CD4-positive, alpha-beta T cell (primary cell): ENCODE measurements at regions not wholly inside any gene's neighbourhood (a gene's known extent, or its start where the extent isn't known, plus 50 kb on each side); places are given as distances from the start of the nearest gene placed in this dataset.

Experiments
- ATAC-seq: fragments of 200-7000 bp; cut with Tn5 transposase; one replicate; pipeline ENCODE4 v1.10.0; 2022; ENCODE audit warnings: mild to moderate bottlenecking; ENCODE audit not compliant: poor library complexity
- CTCF ChIA-PET: fragments of 350-600 bp; sonication (Branson Sonifier 250); formaldehyde crosslinking; loops from one replicate; lab custom pipeline; 2021; ENCODE audit warnings: antibody characterized with exemption, inconsistent platforms; lab: Charles Lee
- POLR2A ChIA-PET: fragments of 350-600 bp; sonication (Branson Sonifier 250); formaldehyde crosslinking; loops from one replicate; lab custom pipeline; 2021; ENCODE audit warnings: antibody characterized with exemption, inconsistent platforms; lab: Charles Lee
- DNase-seq, 14 experiments: peaks; one replicate each; pipeline ENCODE4 v3.0.0-alpha.2; 2013 to 2020; ENCODE audit warnings: mixed read lengths in 2 of 14
- H3K27ac ChIP-seq, 2 donors: one replicate each; pipeline versions ENCODE4 v1.5.1 to v1.7.0; 2013; ENCODE audit warnings: low read length in 2 of 2, low read depth in 1 of 2, mild to moderate bottlenecking in 1 of 2
- H3K27me3 ChIP-seq, 2 experiments: 1 replicate in 1 of 2; 2 replicates in 1 of 2; pipeline versions ENCODE4 v1.6.1 to v1.7.0; 2013; ENCODE audit warnings: low read length in 2 of 2, control low read depth in 1 of 2, mild to moderate bottlenecking in 1 of 2, moderate library complexity in 1 of 2; ENCODE audit not compliant: insufficient read depth in 2 of 2, control insufficient read depth in 1 of 2
- H3K36me3 ChIP-seq: one replicate; pipeline ENCODE4 v1.6.1; 2013; ENCODE audit warnings: low read length, control low read depth; ENCODE audit not compliant: insufficient read depth
- H3K4me1 ChIP-seq: one replicate; pipeline ENCODE4 v1.6.1; 2013; ENCODE audit warnings: low read length, control low read depth; ENCODE audit not compliant: insufficient read depth
- H3K4me3 ChIP-seq: one replicate; pipeline ENCODE4 v1.5.1; 2013; ENCODE audit warnings: mild to moderate bottlenecking, low read length, moderate library complexity
- H3K9me3 ChIP-seq, 2 experiments: 1 replicate in 1 of 2; 2 replicates in 1 of 2; pipeline versions ENCODE4 v1.6.1 to v1.7.0; 2013; ENCODE audit warnings: low read length in 2 of 2, mild to moderate bottlenecking in 2 of 2, control low read depth in 1 of 2, moderate library complexity in 1 of 2; ENCODE audit not compliant: control insufficient read depth in 1 of 2, insufficient read depth in 1 of 2
- H3K27ac Mint-ChIP-seq: one replicate; pipeline ENCODE4 v1.8.0; 2020; ENCODE audit warnings: mixed read lengths
- H3K27me3 Mint-ChIP-seq: one replicate; pipeline ENCODE4 v1.8.0; 2021; ENCODE audit warnings: mixed read lengths
- H3K36me3 Mint-ChIP-seq: one replicate; pipeline ENCODE4 v1.8.0; 2021; ENCODE audit warnings: low read depth, mixed read lengths
- H3K4me1 Mint-ChIP-seq: one replicate; pipeline ENCODE4 v1.8.0; 2021; ENCODE audit warnings: low read depth, mixed read lengths
- H3K4me3 Mint-ChIP-seq: one replicate; pipeline ENCODE4 v1.8.0; 2020; ENCODE audit warnings: mild to moderate bottlenecking, mixed read lengths
- H3K9me3 Mint-ChIP-seq: one replicate; pipeline ENCODE4 v1.8.0; 2020; ENCODE audit warnings: mixed read lengths
- intact Hi-C, 2 experiments: fragments of 100-400 bp; cut with DNase I in 1 of 2; cut with micrococcal nuclease in 1 of 2; formaldehyde crosslinking; loops; one replicate each; pipeline versions ENCODE4 v1.15.1 to v1.9.0; 2023 to 2025; cut with DNase I, micrococcal nuclease
- TF ChIP-seq, protein P1 (sequence below): fragments of 200-600 bp; IDR thresholded peaks from one replicate; pipeline ENCODE4 v1.8.0; 2022; ENCODE audit warnings: antibody characterized with exemption, mild to moderate bottlenecking

DNA sequence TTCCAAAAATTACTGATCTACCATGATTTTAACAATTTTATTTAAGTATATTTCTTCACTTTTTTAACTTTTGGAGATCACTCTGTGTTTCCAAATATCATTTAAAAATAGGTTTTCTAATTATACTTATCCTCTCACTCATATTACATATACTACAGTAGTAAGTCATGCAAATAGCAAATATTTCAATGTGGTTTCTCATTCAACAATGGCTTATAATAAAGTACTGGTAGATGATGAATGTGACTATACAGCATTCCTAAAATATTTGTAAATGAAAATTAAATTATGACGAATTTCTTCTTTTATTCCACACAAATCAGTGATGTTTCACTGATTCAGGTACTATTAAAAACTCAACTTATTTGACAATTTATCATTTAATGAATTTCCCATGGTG lies 176.3 kb upstream of the MEF2C start:
- no peak for ATAC-seq
- Mint-ChIP-seq H3K4me3 (no peak overlapping the region), H3K36me3 (no peaks in the 10 kb centered on the region), H3K27ac (no peak overlapping the region), H3K9me3 (no peaks in the 10 kb centered on the region), H3K27me3 (no peaks in the 10 kb centered on the region), H3K4me1 (no peaks in the 10 kb centered on the region)
- Histone ChIP-seq H3K27me3 (no peaks in the 10 kb centered on the region), H3K4me1 (no peaks in the 10 kb centered on the region), H3K9me3 (no peaks in the 10 kb centered on the region), H3K36me3 (no peaks in the 10 kb centered on the region), H3K4me3 (no peak overlapping the region), H3K27ac (no peak overlapping the region)
- ChIA-PET CTCF (no interaction called here), POLR2A (no interaction called here)
- intact Hi-C loops, result no loop called here
- DNase-seq, result no peak
- TF ChIP-seq, protein P1, sequence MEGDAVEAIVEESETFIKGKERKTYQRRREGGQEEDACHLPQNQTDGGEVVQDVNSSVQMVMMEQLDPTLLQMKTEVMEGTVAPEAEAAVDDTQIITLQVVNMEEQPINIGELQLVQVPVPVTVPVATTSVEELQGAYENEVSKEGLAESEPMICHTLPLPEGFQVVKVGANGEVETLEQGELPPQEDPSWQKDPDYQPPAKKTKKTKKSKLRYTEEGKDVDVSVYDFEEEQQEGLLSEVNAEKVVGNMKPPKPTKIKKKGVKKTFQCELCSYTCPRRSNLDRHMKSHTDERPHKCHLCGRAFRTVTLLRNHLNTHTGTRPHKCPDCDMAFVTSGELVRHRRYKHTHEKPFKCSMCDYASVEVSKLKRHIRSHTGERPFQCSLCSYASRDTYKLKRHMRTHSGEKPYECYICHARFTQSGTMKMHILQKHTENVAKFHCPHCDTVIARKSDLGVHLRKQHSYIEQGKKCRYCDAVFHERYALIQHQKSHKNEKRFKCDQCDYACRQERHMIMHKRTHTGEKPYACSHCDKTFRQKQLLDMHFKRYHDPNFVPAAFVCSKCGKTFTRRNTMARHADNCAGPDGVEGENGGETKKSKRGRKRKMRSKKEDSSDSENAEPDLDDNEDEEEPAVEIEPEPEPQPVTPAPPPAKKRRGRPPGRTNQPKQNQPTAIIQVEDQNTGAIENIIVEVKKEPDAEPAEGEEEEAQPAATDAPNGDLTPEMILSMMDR, result no peak

DNA sequence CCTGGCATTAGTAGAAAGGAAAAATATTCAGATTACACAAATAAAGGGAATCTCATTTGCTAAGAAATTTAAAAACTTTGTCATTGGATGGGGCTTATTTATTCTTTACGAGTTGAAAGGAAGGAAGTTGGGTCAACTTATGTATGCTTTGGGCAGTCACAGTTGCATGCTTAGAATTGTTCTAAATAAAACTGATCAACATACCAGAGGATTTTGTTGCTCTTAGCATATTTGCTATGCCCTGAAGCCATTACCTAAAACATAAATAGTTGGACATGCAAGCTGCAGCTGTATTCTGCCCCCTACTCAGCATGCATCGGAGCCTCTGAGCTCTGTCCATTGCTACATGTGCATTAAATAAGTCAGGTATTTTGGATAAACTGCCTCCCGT lies 172.7 kb upstream of the MEF2C start:
- TF ChIP-seq, protein P1, result no peak
- intact Hi-C loops, result no loop called here
- no peaks in the 10 kb centered on the region for H3K36me3 Mint-ChIP-seq
- H3K4me1 Mint-ChIP-seq, result no peaks in the 10 kb centered on the region
- no peaks in the 10 kb centered on the region for H3K27me3 Mint-ChIP-seq
- Histone ChIP-seq H3K27me3 (no peaks in the 10 kb centered on the region), H3K4me1 (no peaks in the 10 kb centered on the region), H3K36me3 (no peaks in the 10 kb centered on the region), H3K9me3 (no peaks in the 10 kb centered on the region), H3K4me3 (no peak overlapping the region), H3K27ac (no peak overlapping the region)
- ChIA-PET POLR2A (no interaction called here), CTCF (no interaction called here)
- peaks cover 6% of the 10 kb centered on the region for H3K9me3 Mint-ChIP-seq
- H3K27ac Mint-ChIP-seq, result no peak overlapping the region
- no peak overlapping the region for H3K4me3 Mint-ChIP-seq
- no peak for DNase-seq
- no peak for ATAC-seq

DNA sequence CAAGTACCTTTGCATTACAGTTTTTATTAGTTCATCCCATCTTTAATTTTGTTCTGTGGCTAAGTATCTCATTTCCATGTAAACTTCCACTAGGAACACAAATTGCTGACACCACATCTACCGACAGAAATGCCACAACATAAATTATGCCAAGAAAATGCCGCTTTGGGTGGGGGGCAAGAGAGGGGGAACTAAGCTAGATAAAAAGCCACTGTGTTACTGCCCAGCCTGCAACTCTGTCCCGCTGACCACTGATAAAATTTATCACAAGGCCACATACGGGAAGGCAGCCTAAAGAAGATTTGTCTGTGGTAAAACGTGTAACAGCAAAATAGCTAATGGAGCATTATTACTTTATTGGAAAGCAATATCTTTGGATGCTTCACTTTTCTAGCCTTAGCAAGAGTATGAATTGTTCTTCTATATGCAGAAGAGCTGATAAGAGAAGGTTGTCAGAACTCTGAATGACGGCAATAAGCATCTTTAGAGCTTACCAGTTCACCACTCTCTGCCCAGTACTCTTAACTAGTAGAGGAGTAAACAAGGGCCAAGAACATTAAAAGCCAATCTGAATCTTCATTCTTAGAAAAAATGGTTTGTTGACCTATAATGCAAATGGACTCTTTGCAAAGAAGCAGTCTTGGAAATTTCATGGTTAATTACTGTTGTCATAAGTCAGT lies 172.2 kb upstream of the MEF2C start:
- TF ChIP-seq, protein P1, result no peak
- POLR2A ChIA-PET, result no interaction called here
- Histone ChIP-seq H3K9me3 (no peaks in the 10 kb centered on the region), H3K36me3 (no peaks in the 10 kb centered on the region), H3K4me1 (no peaks in the 10 kb centered on the region), H3K27me3 (no peaks in the 10 kb centered on the region), H3K4me3 (no peak overlapping the region), H3K27ac (no peak overlapping the region)
- no peak for DNase-seq
- Mint-ChIP-seq H3K36me3 (no peaks in the 10 kb centered on the region), H3K9me3 (peaks cover 9% of the 10 kb centered on the region), H3K27ac (no peak overlapping the region), H3K4me1 (no peaks in the 10 kb centered on the region), H3K4me3 (no peak overlapping the region), H3K27me3 (no peaks in the 10 kb centered on the region)
- ATAC-seq, result no peak
- intact Hi-C loops, result no loop called here
- CTCF ChIA-PET, result no interaction called here
